CD4-positive, alpha-beta T cell (primary cell): ENCODE measurements at regions not wholly inside any gene's neighbourhood (a gene's known extent, or its start where the extent isn't known, plus 50 kb on each side); places are given as distances from the start of the nearest gene placed in this dataset.

Experiments
- ATAC-seq: fragments of 200-7000 bp; cut with Tn5 transposase; one replicate; pipeline ENCODE4 v1.10.0; 2022; ENCODE audit warnings: mild to moderate bottlenecking; ENCODE audit not compliant: poor library complexity
- CTCF ChIA-PET: fragments of 350-600 bp; sonication (Branson Sonifier 250); formaldehyde crosslinking; loops from one replicate; lab custom pipeline; 2021; ENCODE audit warnings: antibody characterized with exemption, inconsistent platforms; lab: Charles Lee
- POLR2A ChIA-PET: fragments of 350-600 bp; sonication (Branson Sonifier 250); formaldehyde crosslinking; loops from one replicate; lab custom pipeline; 2021; ENCODE audit warnings: antibody characterized with exemption, inconsistent platforms; lab: Charles Lee
- DNase-seq, 14 experiments: peaks; one replicate each; pipeline ENCODE4 v3.0.0-alpha.2; 2013 to 2020; ENCODE audit warnings: mixed read lengths in 2 of 14
- H3K27ac ChIP-seq, 2 donors: one replicate each; pipeline versions ENCODE4 v1.5.1 to v1.7.0; 2013; ENCODE audit warnings: low read length in 2 of 2, low read depth in 1 of 2, mild to moderate bottlenecking in 1 of 2
- H3K27me3 ChIP-seq, 2 experiments: 1 replicate in 1 of 2; 2 replicates in 1 of 2; pipeline versions ENCODE4 v1.6.1 to v1.7.0; 2013; ENCODE audit warnings: low read length in 2 of 2, control low read depth in 1 of 2, mild to moderate bottlenecking in 1 of 2, moderate library complexity in 1 of 2; ENCODE audit not compliant: insufficient read depth in 2 of 2, control insufficient read depth in 1 of 2
- H3K36me3 ChIP-seq: one replicate; pipeline ENCODE4 v1.6.1; 2013; ENCODE audit warnings: low read length, control low read depth; ENCODE audit not compliant: insufficient read depth
- H3K4me1 ChIP-seq: one replicate; pipeline ENCODE4 v1.6.1; 2013; ENCODE audit warnings: low read length, control low read depth; ENCODE audit not compliant: insufficient read depth
- H3K4me3 ChIP-seq: one replicate; pipeline ENCODE4 v1.5.1; 2013; ENCODE audit warnings: mild to moderate bottlenecking, low read length, moderate library complexity
- H3K9me3 ChIP-seq, 2 experiments: 1 replicate in 1 of 2; 2 replicates in 1 of 2; pipeline versions ENCODE4 v1.6.1 to v1.7.0; 2013; ENCODE audit warnings: low read length in 2 of 2, mild to moderate bottlenecking in 2 of 2, control low read depth in 1 of 2, moderate library complexity in 1 of 2; ENCODE audit not compliant: control insufficient read depth in 1 of 2, insufficient read depth in 1 of 2
- H3K27ac Mint-ChIP-seq: one replicate; pipeline ENCODE4 v1.8.0; 2020; ENCODE audit warnings: mixed read lengths
- H3K27me3 Mint-ChIP-seq: one replicate; pipeline ENCODE4 v1.8.0; 2021; ENCODE audit warnings: mixed read lengths
- H3K36me3 Mint-ChIP-seq: one replicate; pipeline ENCODE4 v1.8.0; 2021; ENCODE audit warnings: low read depth, mixed read lengths
- H3K4me1 Mint-ChIP-seq: one replicate; pipeline ENCODE4 v1.8.0; 2021; ENCODE audit warnings: low read depth, mixed read lengths
- H3K4me3 Mint-ChIP-seq: one replicate; pipeline ENCODE4 v1.8.0; 2020; ENCODE audit warnings: mild to moderate bottlenecking, mixed read lengths
- H3K9me3 Mint-ChIP-seq: one replicate; pipeline ENCODE4 v1.8.0; 2020; ENCODE audit warnings: mixed read lengths
- intact Hi-C, 2 experiments: fragments of 100-400 bp; cut with DNase I in 1 of 2; cut with micrococcal nuclease in 1 of 2; formaldehyde crosslinking; loops; one replicate each; pipeline versions ENCODE4 v1.15.1 to v1.9.0; 2023 to 2025; cut with DNase I, micrococcal nuclease
- TF ChIP-seq, protein P1 (sequence below): fragments of 200-600 bp; IDR thresholded peaks from one replicate; pipeline ENCODE4 v1.8.0; 2022; ENCODE audit warnings: antibody characterized with exemption, mild to moderate bottlenecking

DNA sequence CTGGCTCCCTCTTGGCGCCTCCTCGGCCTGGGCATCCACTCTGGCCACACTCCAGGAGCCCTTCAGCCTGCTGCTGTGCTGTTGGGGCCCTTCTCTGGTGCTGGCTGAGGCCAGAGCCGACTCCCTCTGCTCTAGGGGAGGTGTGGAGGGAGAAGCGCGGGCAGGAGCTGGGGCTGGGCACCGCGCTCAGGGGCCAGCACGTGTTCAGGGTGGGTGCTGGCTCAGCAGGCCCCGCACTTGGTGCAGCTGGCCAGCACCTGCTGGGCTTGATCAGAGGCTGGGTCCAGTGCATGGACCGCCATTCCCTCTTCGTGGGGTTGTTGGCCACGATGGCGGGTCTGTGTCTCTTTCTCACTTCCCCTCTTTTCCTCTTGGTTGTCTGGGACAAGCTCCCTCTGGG, 2381.0 kb downstream of the LRRC4C start:
- no peak for DNase-seq
- Mint-ChIP-seq H3K4me1 (no peaks in the 10 kb centered on the region), H3K36me3 (no peaks in the 10 kb centered on the region), H3K27me3 (no peaks in the 10 kb centered on the region), H3K27ac (no peak overlapping the region), H3K9me3 (peaks cover 9% of the 10 kb centered on the region), H3K4me3 (no peak overlapping the region)
- H3K27ac ChIP-seq: no peak overlapping the region
- TF ChIP-seq, protein P1, sequence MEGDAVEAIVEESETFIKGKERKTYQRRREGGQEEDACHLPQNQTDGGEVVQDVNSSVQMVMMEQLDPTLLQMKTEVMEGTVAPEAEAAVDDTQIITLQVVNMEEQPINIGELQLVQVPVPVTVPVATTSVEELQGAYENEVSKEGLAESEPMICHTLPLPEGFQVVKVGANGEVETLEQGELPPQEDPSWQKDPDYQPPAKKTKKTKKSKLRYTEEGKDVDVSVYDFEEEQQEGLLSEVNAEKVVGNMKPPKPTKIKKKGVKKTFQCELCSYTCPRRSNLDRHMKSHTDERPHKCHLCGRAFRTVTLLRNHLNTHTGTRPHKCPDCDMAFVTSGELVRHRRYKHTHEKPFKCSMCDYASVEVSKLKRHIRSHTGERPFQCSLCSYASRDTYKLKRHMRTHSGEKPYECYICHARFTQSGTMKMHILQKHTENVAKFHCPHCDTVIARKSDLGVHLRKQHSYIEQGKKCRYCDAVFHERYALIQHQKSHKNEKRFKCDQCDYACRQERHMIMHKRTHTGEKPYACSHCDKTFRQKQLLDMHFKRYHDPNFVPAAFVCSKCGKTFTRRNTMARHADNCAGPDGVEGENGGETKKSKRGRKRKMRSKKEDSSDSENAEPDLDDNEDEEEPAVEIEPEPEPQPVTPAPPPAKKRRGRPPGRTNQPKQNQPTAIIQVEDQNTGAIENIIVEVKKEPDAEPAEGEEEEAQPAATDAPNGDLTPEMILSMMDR: no peak
- ATAC-seq: no peak
- H3K36me3 ChIP-seq: no peaks in the 10 kb centered on the region
- H3K27me3 ChIP-seq: no peaks in the 10 kb centered on the region
- POLR2A ChIA-PET: no interaction called here
- CTCF ChIA-PET: no interaction called here
- H3K9me3 ChIP-seq: peaks cover 4 to 7% of the 10 kb centered on the region in 2 experiments
- no peak overlapping the region for H3K4me3 ChIP-seq
- H3K4me1 ChIP-seq: no peaks in the 10 kb centered on the region
- intact Hi-C loops: no loop called here

DNA sequence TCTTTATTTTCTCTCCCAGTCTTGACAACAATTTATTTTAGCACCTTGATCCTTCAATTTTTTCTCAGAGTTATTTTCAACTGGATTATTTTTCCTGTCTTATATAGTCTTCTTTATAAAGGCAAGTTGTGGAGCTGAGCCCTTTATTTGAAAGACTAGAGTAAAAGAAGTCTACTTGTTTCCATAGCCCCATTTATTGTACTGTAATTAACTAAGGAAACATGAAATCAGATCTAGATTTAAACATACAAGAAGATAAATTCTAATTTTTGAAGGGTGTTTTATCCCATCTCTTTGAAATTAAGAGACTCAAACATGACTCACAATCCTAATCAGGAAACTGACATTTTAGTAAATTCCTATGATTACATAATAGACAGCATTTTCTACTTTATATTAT, 2421.8 kb downstream of the LRRC4C start:
- Histone ChIP-seq H3K36me3 (no peaks in the 10 kb centered on the region), H3K4me1 (no peaks in the 10 kb centered on the region), H3K27me3 (no peaks in the 10 kb centered on the region), H3K9me3 (peaks cover 0 to 7% of the 10 kb centered on the region in 2 experiments), H3K27ac (no peak overlapping the region), H3K4me3 (no peak overlapping the region)
- no peaks in the 10 kb centered on the region for H3K36me3 Mint-ChIP-seq
- CTCF ChIA-PET: no interaction called here
- H3K9me3 Mint-ChIP-seq: peaks cover 15% of the 10 kb centered on the region
- no peak overlapping the region for H3K27ac Mint-ChIP-seq
- no peak for ATAC-seq
- TF ChIP-seq, protein P1: no peak
- no peaks in the 10 kb centered on the region for H3K27me3 Mint-ChIP-seq
- no peaks in the 10 kb centered on the region for H3K4me1 Mint-ChIP-seq
- no peak for DNase-seq
- intact Hi-C loops: no loop called here
- POLR2A ChIA-PET: no interaction called here
- H3K4me3 Mint-ChIP-seq: no peak overlapping the region

DNA sequence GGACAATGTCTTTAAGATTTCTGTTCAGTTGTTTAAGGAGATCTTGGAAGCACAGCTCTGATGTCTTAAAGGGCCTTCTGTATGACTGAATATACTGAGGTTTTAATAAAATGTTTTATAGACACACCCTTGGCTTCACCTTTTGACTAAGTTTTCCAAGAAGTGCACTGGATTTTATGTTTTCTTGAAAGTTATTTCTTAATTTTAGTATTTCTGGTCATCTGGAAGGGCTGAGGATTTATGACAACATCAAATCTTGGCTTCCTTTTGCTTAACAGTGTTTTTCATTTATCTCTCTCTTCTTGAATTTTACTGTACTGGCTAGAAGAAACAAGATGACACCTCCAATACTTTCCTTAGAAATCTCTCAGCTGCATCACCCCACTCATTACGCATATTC, 2423.4 kb downstream of the LRRC4C start:
- ATAC-seq: no peak
- CTCF ChIA-PET: no interaction called here
- H3K9me3 Mint-ChIP-seq: peaks cover 7% of the 10 kb centered on the region
- H3K4me3 Mint-ChIP-seq: no peak overlapping the region
- Histone ChIP-seq H3K27me3 (no peaks in the 10 kb centered on the region), H3K36me3 (no peaks in the 10 kb centered on the region), H3K9me3 (peaks cover 0 to 6% of the 10 kb centered on the region in 2 experiments), H3K4me3 (no peak overlapping the region), H3K4me1 (no peaks in the 10 kb centered on the region), H3K27ac (no peak overlapping the region)
- TF ChIP-seq, protein P1: no peak
- POLR2A ChIA-PET: no interaction called here
- no peaks in the 10 kb centered on the region for H3K27me3 Mint-ChIP-seq
- H3K27ac Mint-ChIP-seq: no peak overlapping the region
- no peaks in the 10 kb centered on the region for H3K36me3 Mint-ChIP-seq
- intact Hi-C loops: no loop called here
- no peaks in the 10 kb centered on the region for H3K4me1 Mint-ChIP-seq
- no peak for DNase-seq
